CD14-positive monocyte (primary cell): ENCODE measurements at regions not wholly inside any gene's neighbourhood (a gene's known extent, or its start where the extent isn't known, plus 50 kb on each side); places are given as distances from the start of the nearest gene placed in this dataset.

Source experiments
- DNase-seq, 3 donors: peaks; one replicate each; pipeline ENCODE4 v3.0.0-alpha.2; 2011 to 2022
- H2AFZ ChIP-seq: 2 replicates; pipeline ENCODE4 v1.6.0; 2012; ENCODE audit warnings: mild to moderate bottlenecking, low read depth, low read length, inconsistent platforms; ENCODE audit not compliant: insufficient read depth, poor library complexity, severe bottlenecking
- H3K27ac ChIP-seq, 2 donors: 1 replicate in 1 of 2; 2 replicates in 1 of 2; pipeline ENCODE4 v1.5.1; 2012 to 2013; ENCODE audit warnings: low read length in 2 of 2, control low read depth in 1 of 2, inconsistent platforms in 1 of 2, low read depth in 1 of 2, mild to moderate bottlenecking in 1 of 2
- H3K27me3 ChIP-seq, 2 donors: one replicate each; pipeline versions ENCODE4 v1.6.0 to v1.6.1; 2011 to 2013; ENCODE audit warnings: low read length in 2 of 2; ENCODE audit not compliant: control insufficient read depth in 2 of 2, insufficient read depth in 2 of 2
- H3K36me3 ChIP-seq, 2 donors: replicated peaks in 1 of 2; 1 replicate in 1 of 2; 2 replicates in 1 of 2; pipeline versions ENCODE4 v1.5.1 to v1.6.1; 2012 to 2013; ENCODE audit warnings: low read length in 2 of 2, control low read depth in 1 of 2, inconsistent platforms in 1 of 2, mild to moderate bottlenecking in 1 of 2; ENCODE audit not compliant: insufficient read depth in 2 of 2, control insufficient read depth in 1 of 2
- H3K4me1 ChIP-seq, 2 donors: 1 replicate in 1 of 2; 2 replicates in 1 of 2; pipeline versions ENCODE4 v1.5.1 to v1.6.1; 2012 to 2013; ENCODE audit warnings: low read length in 2 of 2, control low read depth in 1 of 2, inconsistent platforms in 1 of 2, mild to moderate bottlenecking in 1 of 2, moderate library complexity in 1 of 2; ENCODE audit not compliant: insufficient read depth in 2 of 2, control insufficient read depth in 1 of 2
- H3K4me2 ChIP-seq: replicated peaks from 2 replicates; pipeline ENCODE3; 2012; ENCODE audit warnings: low read length, moderate library complexity, mild to moderate bottlenecking; ENCODE audit not compliant: poor library complexity, severe bottlenecking; ENCODE audit errors: extremely low read depth
- H3K4me3 ChIP-seq, 3 experiments: fragments of 200-600 bp in 1 of 3; sonication (generic) in 1 of 3; replicated peaks in 1 of 3; 1 replicate in 2 of 3; 2 replicates in 1 of 3; pipeline ENCODE4 v1.5.1; 2011 to 2013; ENCODE audit warnings: low read length in 3 of 3, mild to moderate bottlenecking in 3 of 3, control low read depth in 2 of 3, low read depth in 2 of 3, inconsistent platforms in 1 of 3, moderate library complexity in 1 of 3
- H3K79me2 ChIP-seq: 2 replicates; pipeline ENCODE4 v1.6.0; 2012; ENCODE audit warnings: mild to moderate bottlenecking, control low read depth, inconsistent platforms, low read length, moderate library complexity; ENCODE audit not compliant: insufficient read depth
- H3K9ac ChIP-seq: 2 replicates; pipeline ENCODE4 v1.6.0; 2017; ENCODE audit warnings: low read length, mild to moderate bottlenecking; ENCODE audit not compliant: insufficient read depth, poor library complexity, severe bottlenecking
- H3K9me3 ChIP-seq, 2 donors: replicated peaks in 1 of 2; 1 replicate in 1 of 2; 2 replicates in 1 of 2; pipeline versions ENCODE4 v1.5.1 to v1.6.1; 2012 to 2013; ENCODE audit warnings: low read length in 2 of 2, control low read depth in 1 of 2; ENCODE audit not compliant: control insufficient read depth in 1 of 2, insufficient read depth in 1 of 2
- H4K20me1 ChIP-seq: 2 replicates; pipeline ENCODE4 v1.6.0; 2012; ENCODE audit warnings: mild to moderate bottlenecking, low read length, control low read depth, moderate library complexity; ENCODE audit not compliant: insufficient read depth
- H3K27ac Mint-ChIP-seq, 7 donors: one replicate each; pipeline ENCODE4 v1.8.0; 2020; ENCODE audit warnings: mild to moderate bottlenecking in 7 of 7, mixed read lengths in 7 of 7, moderate library complexity in 6 of 7, inconsistent platforms in 2 of 7
- H3K27me3 Mint-ChIP-seq, 3 donors: one replicate each; pipeline ENCODE4 v1.8.0; 2021 to 2022; ENCODE audit warnings: low read depth in 3 of 3, mild to moderate bottlenecking in 3 of 3, mixed read lengths in 3 of 3, moderate library complexity in 3 of 3, inconsistent platforms in 1 of 3
- H3K36me3 Mint-ChIP-seq, 2 donors: one replicate each; pipeline ENCODE4 v1.8.0; 2020; ENCODE audit warnings: mixed read lengths in 2 of 2, inconsistent platforms in 1 of 2, mild to moderate bottlenecking in 1 of 2
- H3K4me1 Mint-ChIP-seq: one replicate; pipeline ENCODE4 v1.8.0; 2020; ENCODE audit warnings: mild to moderate bottlenecking, mixed read lengths
- H3K4me3 Mint-ChIP-seq, 2 donors: one replicate each; pipeline ENCODE4 v1.8.0; 2020; ENCODE audit warnings: mild to moderate bottlenecking in 2 of 2, mixed read lengths in 2 of 2, moderate library complexity in 1 of 2
- H3K9me3 Mint-ChIP-seq, 7 donors: one replicate each; pipeline ENCODE4 v1.8.0; 2020 to 2022; ENCODE audit warnings: mixed read lengths in 7 of 7, mild to moderate bottlenecking in 6 of 7, moderate library complexity in 6 of 7, inconsistent platforms in 2 of 7
- CTCF ChIP-seq: fragments of 200-600 bp; IDR thresholded peaks from one replicate; pipeline ENCODE4 v1.8.0; 2022; ENCODE audit warnings: antibody characterized with exemption, mild to moderate bottlenecking
- WGBS: methylation state at CpG from one replicate; pipeline ENCODE4 v1.1.5; 2013; ENCODE audit warnings: missing lambda C conversion rate; ENCODE audit not compliant: insufficient coverage; 5-methylcytosine and 5-hydroxymethylcytosine counted together
- intact Hi-C, 2 donors: fragments of 100-400 bp; cut with micrococcal nuclease; formaldehyde crosslinking; loops; one replicate each; pipeline versions ENCODE4 v1.15.0 to v1.15.1; 2023

- H3K27ac ChIP-seq = no peak overlapping the region
- H3K9ac ChIP-seq = no peak overlapping the region
- no peak for TF ChIP-seq CTCF
- DNase-seq = no peak
- H4K20me1 ChIP-seq = no peaks in the 10 kb centered on the region
- intact Hi-C loops = no loop called here
- H3K4me3 ChIP-seq = no peak overlapping the region
- no CpG with 5 or more reads among the region's 1 CpG for WGBS
- no peaks in the 10 kb centered on the region for H3K9me3 ChIP-seq
- no peak overlapping the region for H3K27ac Mint-ChIP-seq
- no peaks in the 10 kb centered on the region for H3K36me3 ChIP-seq
- H3K27me3 Mint-ChIP-seq = peaks cover 0 to 4% (median 0%) of the 10 kb centered on the region in 3 donors
- H3K79me2 ChIP-seq = no peaks in the 10 kb centered on the region
- H3K27me3 ChIP-seq = no peaks in the 10 kb centered on the region
- H3K4me1 Mint-ChIP-seq = peaks cover 12% of the 10 kb centered on the region
- peaks cover 0 to 8% (median 0%) of the 10 kb centered on the region in 7 donors for H3K9me3 Mint-ChIP-seq
- no peak overlapping the region for H3K4me2 ChIP-seq
- no peak overlapping the region for H2AFZ ChIP-seq
- no peaks in the 10 kb centered on the region for H3K36me3 Mint-ChIP-seq
- peaks cover 6 to 15% of the 10 kb centered on the region in 2 donors for H3K4me1 ChIP-seq
- H3K4me3 Mint-ChIP-seq = no peak overlapping the region
Observed at GRCh38 chr4:74583089-74583700, 138.3 kb downstream of the AREG start.

- Mint-ChIP-seq H3K4me1 (peaks cover 12% of the 10 kb centered on the region), H3K36me3 (no peaks in the 10 kb centered on the region), H3K9me3 (peaks cover 0 to 7% (median 0%) of the 10 kb centered on the region in 7 donors), H3K27ac (peak overlapping the region in 1 of 7 donors; percentile 44), H3K4me3 (no peak overlapping the region), H3K27me3 (peaks cover 0 to 4% (median 0%) of the 10 kb centered on the region in 3 donors)
- peak in 2 of 3 donors; percentile 0 to 36 for DNase-seq
- Histone ChIP-seq H3K27me3 (no peaks in the 10 kb centered on the region), H3K36me3 (no peaks in the 10 kb centered on the region), H3K9ac (no peak overlapping the region), H4K20me1 (no peaks in the 10 kb centered on the region), H3K9me3 (no peaks in the 10 kb centered on the region), H3K4me3 (no peak overlapping the region), H3K4me2 (no peak overlapping the region), H3K4me1 (peaks cover 6 to 15% of the 10 kb centered on the region in 2 donors), H2AFZ (no peak overlapping the region), H3K79me2 (no peaks in the 10 kb centered on the region), H3K27ac (no peak overlapping the region)
- TF ChIP-seq CTCF = no peak
- intact Hi-C loops = no loop called here
Observed at GRCh38 chr4:74583757-74584156, 138.8 kb downstream of the AREG start.
